GM19372 (cell line): ENCODE measurements at regions not wholly inside any gene's neighbourhood (a gene's known extent, or its start where the extent isn't known, plus 50 kb on each side); places are given as distances from the start of the nearest gene placed in this dataset.

Source experiments
- ATAC-seq: cut with Tn5 transposase; IDR thresholded peaks from one replicate; pipeline ENCODE4 v1.9.1; 2021; ENCODE audit warnings: mild to moderate bottlenecking, low read depth, moderate library complexity; ENCODE audit not compliant: unreplicated experiment

DNA sequence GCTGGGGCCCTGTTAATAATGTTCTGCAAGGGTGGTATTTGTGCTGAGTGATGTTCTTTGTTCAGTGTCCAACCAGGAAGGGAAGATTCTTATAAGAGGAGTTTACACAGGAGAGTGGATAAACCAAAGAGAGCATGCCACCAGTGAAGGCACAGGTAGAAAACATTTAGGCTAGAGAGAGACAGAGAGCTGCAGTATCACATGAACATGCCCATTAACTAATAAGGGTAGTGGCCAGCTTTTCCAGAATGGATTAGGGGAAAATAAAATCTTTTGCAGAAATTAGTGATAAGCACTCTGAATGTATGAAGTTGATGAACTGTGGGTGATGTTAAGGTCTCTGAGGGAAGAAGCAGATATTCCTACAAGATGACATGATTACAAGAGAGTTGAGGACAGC lies 54.1 kb upstream of the PRLR start:
- ATAC-seq = no peak

DNA sequence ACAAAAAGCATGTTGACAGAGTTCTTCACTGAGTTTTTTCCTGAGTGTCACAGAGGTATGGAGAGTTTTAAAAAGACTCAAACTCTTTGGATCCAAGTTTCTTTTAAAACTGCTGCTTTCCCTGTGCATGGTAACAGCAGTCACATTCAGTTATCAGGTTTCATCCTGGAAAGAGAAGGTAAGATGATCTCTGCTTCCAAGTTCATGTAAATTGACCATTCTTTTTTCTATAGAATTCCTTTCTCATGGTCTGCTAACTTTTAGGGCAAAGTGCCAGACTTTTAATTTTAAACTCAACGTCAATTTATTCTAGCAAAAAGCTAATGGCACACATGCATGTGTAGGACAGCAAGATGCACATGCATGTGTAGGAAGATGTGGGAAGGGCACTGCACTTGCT lies 52.5 kb upstream of the PRLR start:
- ATAC-seq = no peak

DNA sequence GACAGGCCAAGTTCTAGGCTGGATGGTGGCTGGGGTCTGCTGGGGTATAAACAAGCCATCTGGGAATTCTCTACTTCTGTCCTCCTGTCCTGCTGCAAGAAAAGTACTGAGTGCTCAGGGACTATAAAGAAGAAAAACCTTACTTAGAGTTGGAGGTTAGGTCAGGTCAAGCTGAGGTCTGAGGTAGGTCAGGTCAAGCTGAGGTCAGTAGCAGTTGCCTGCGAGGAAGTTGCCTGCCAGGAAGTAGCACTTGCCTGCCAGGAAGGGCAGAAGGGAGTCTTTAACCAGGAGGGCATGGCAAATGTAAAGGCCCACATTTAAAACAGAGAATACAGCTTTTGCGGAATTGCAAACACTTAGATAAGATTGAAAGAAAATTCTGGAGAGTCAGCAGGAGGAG lies 51.3 kb upstream of the PRLR start:
- no peak for ATAC-seq
